Gastroesophageal sphincter (tissue), 4 donors: ENCODE measurements at regions not wholly inside any gene's neighbourhood (a gene's known extent, or its start where the extent isn't known, plus 50 kb on each side); places are given as distances from the start of the nearest gene placed in this dataset.

Experiments used
- ATAC-seq: fragments of 150-250 bp; one replicate; pipeline ENCODE4 v1.9.1; 2016; ENCODE audit warnings: mild to moderate bottlenecking, moderate library complexity
- H3K27ac ChIP-seq, 4 donors: fragments of 200-600 bp; sonication (generic) in 3 of 4; 1 replicate in 3 of 4; 2 replicates in 1 of 4; pipeline ENCODE4 v1.5.1; 2016 to 2019
- H3K27me3 ChIP-seq: fragments of 200-600 bp; sonication (generic); one replicate; pipeline ENCODE4 v1.5.1; 2019
- H3K36me3 ChIP-seq, 2 donors: fragments of 200-600 bp; sonication (generic); one replicate each; pipeline ENCODE4 v1.5.1; 2019; ENCODE audit warnings: control low read depth in 1 of 2
- H3K4me1 ChIP-seq, 3 donors: fragments of 200-600 bp; sonication (generic); 1 replicate in 2 of 3; 2 replicates in 1 of 3; pipeline ENCODE4 v1.5.1; 2016 to 2019; ENCODE audit warnings: control low read depth in 2 of 3
- H3K4me3 ChIP-seq, 2 donors: fragments of 200-600 bp; sonication (generic); one replicate each; pipeline ENCODE4 v1.5.1; 2019; ENCODE audit warnings: mild to moderate bottlenecking in 1 of 2, moderate library complexity in 1 of 2
- H3K9me3 ChIP-seq, 3 donors: fragments of 200-600 bp; sonication (generic); one replicate each; pipeline ENCODE4 v1.5.1; 2017 to 2019; ENCODE audit warnings: control low read depth in 2 of 3
- CTCF ChIP-seq, 4 experiments: fragments of 200-600 bp in 2 of 4; fragments of 450-650 bp in 2 of 4; sonication (generic) in 1 of 4; IDR thresholded peaks; one replicate each; pipeline ENCODE4 v1.5.1; 2017 to 2019; ENCODE audit warnings: antibody characterized with exemption in 4 of 4, mild to moderate bottlenecking in 2 of 4, moderate library complexity in 2 of 4
- EP300 ChIP-seq: sonication (generic); formaldehyde crosslinking; IDR thresholded peaks from one replicate; pipeline ENCODE4 v1.6.1; 2017; ENCODE audit warnings: antibody characterized with exemption, mild to moderate bottlenecking
- POLR2A ChIP-seq, 2 donors: fragments of 450-650 bp; IDR thresholded peaks; one replicate each; pipeline ENCODE4 v1.6.1; 2017; ENCODE audit warnings: antibody characterized with exemption in 2 of 2, mild to moderate bottlenecking in 2 of 2, moderate library complexity in 1 of 2
- POLR2AphosphoS5 ChIP-seq: sonication (generic); formaldehyde crosslinking; IDR thresholded peaks from one replicate; pipeline ENCODE4 v1.6.1; 2017; ENCODE audit warnings: antibody characterized with exemption
- WGBS, 2 donors: methylation state at CpG; one replicate each; pipeline ENCODE4 v1.1.5; 2018; ENCODE audit warnings: low coverage in 1 of 2; 5-methylcytosine and 5-hydroxymethylcytosine counted together

- 40 to 46% methylated on average over 2 to 4 of the region's 4 CpGs for WGBS, 2 donors
- Histone ChIP-seq H3K9me3 (no peaks in the 10 kb centered on the region), H3K36me3 (no peaks in the 10 kb centered on the region), H3K4me1 (no peaks in the 10 kb centered on the region), H3K27ac (no peak overlapping the region), H3K27me3 (peaks cover 19% of the 10 kb centered on the region), H3K4me3 (no peak overlapping the region)
- no peak for ATAC-seq
- TF ChIP-seq POLR2A (IDR thresholded peaks at IDR 0.05), result no peak
- no peak for TF ChIP-seq EP300
- TF ChIP-seq CTCF (IDR thresholded peaks at IDR 0.05), result no peak
- no peak for TF ChIP-seq POLR2AphosphoS5
Measured at GRCh38 chr14:22320362-22320750, 268.7 kb downstream of the DAD1 start.

DNA sequence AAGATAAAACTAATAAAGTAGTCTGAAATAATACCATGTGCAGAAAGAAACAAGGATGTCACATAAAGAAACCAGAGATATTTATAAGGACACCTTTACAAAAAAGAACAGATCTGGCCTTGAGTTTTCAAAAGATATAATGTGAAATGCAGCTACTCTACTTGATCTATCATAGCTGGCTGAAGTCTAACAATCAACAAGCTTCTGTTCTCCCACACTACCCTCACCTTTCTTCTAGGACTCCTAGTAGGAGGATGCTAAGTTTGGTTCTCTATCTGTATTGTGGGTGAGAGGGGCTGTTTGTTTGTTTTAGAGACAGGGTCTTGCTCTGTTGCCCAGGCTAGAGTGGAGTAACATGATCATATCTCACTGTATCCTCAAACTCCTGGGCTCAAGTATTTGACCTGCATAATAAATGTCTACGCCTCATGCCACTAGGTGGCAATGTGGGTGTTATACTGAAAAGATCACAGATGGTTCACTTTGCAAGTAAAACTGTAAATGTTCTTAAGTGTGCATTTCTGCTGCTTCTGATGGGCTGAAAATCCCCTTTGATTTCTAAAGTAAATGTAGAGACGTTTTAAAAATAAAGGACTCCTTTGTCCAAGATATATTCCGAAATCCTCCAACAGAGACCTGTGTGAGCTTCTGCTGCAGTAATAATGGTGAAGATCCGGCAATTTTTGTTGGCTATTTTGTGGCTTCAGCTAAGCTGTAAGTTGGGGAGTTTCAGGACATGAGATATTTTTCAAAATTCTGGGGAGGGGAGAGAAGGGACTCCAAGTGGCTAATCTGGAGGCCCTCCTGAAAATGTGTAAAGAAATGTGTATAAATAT is 269.3 kb downstream of the DAD1 start:
- ATAC-seq, result no peak
- TF ChIP-seq CTCF (IDR thresholded peaks at IDR 0.05), result peak; percentile 63 to 79 (median 68)
- TF ChIP-seq POLR2AphosphoS5, result no peak

DNA sequence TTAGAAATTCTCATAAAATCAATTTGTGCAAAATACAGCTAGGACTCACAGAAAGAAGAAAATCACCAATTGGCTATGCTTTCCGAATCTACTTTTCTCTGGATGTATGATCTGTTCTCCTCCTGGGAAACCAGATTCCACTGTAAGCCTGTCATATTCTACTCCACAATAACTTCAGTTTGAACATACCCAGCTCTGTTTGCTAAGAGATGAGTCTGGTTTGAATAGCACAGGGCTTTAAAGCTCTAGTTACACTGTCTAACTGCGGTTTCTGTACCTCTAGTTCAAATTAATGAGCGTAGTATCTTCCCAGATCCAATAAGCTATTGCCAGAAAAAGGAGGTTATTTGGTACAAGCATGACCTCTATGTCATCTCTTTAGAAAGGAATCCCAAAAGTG is 270.1 kb downstream of the DAD1 start:
- no peak for ATAC-seq
- H3K4me1 ChIP-seq, result no peaks in the 10 kb centered on the region
- H3K9me3 ChIP-seq, result no peaks in the 10 kb centered on the region
- H3K27me3 ChIP-seq, result peaks cover 14% of the 10 kb centered on the region
- 64 to 76% methylated on average over 3 of the region's 3 CpGs for WGBS, 2 donors
- H3K4me3 ChIP-seq, result no peak overlapping the region
- H3K36me3 ChIP-seq, result no peaks in the 10 kb centered on the region
- TF ChIP-seq EP300 (no peak), CTCF (IDR thresholded peaks at IDR 0.05) (no peak), POLR2AphosphoS5 (no peak), POLR2A (IDR thresholded peaks at IDR 0.05) (no peak)
- H3K27ac ChIP-seq, result no peak overlapping the region

More for the DNA sequence above, 269.3 kb downstream of the DAD1 start:
- Histone ChIP-seq H3K36me3 (no peaks in the 10 kb centered on the region), H3K27me3 (peaks cover 19% of the 10 kb centered on the region), H3K27ac (no peak overlapping the region), H3K9me3 (no peaks in the 10 kb centered on the region), H3K4me1 (no peaks in the 10 kb centered on the region), H3K4me3 (no peak overlapping the region)
- 0 to 25% methylated on average over 2 to 4 of the region's 4 CpGs for WGBS, 2 donors

DNA sequence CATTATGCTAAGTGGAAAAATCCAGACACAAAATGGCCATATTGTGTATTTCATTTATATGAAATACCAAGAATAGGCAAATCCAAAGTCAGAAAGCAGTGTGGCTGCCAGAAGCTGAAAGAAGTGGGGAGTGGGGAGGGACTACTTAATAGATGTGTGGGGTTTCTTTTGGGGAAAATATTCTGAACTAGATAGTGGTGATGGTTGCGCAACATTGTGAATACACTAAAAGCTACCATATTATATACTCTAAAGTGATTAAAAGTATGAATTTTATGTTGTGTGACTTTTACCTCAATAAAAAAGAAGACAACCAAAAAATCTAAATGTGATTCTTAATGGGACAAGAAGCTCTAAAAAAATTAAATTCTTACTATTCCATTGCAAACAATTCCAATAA is 272.6 kb downstream of the DAD1 start:
- no peak for ATAC-seq
- Histone ChIP-seq H3K27me3 (peaks cover 5% of the 10 kb centered on the region), H3K4me3 (no peak overlapping the region), H3K36me3 (no peaks in the 10 kb centered on the region), H3K9me3 (no peaks in the 10 kb centered on the region), H3K27ac (no peak overlapping the region), H3K4me1 (no peaks in the 10 kb centered on the region)
- TF ChIP-seq POLR2A (IDR thresholded peaks at IDR 0.05) (no peak), POLR2AphosphoS5 (no peak), CTCF (IDR thresholded peaks at IDR 0.05) (no peak), EP300 (no peak)
- 90 to 100% methylated on average over 1 of the region's 1 CpG for WGBS, 2 donors

GRCh38 chr14:22315336-22315735 is 273.7 kb downstream of the DAD1 start:
- Histone ChIP-seq H3K4me3 (no peak overlapping the region), H3K36me3 (no peaks in the 10 kb centered on the region), H3K4me1 (no peaks in the 10 kb centered on the region), H3K27me3 (peaks cover 5% of the 10 kb centered on the region), H3K27ac (no peak overlapping the region), H3K9me3 (no peaks in the 10 kb centered on the region)
- no peak for ATAC-seq
- WGBS, 2 donors, result 50 to 62% methylated on average over 1 to 3 of the region's 3 CpGs
- TF ChIP-seq EP300 (no peak), CTCF (IDR thresholded peaks at IDR 0.05) (no peak), POLR2A (IDR thresholded peaks at IDR 0.05) (no peak), POLR2AphosphoS5 (no peak)
